SJCRH30 (cell line): ENCODE measurements at regions not wholly inside any gene's neighbourhood (a gene's known extent, or its start where the extent isn't known, plus 50 kb on each side); places are given as distances from the start of the nearest gene placed in this dataset.
A peak's percentile ranks its signal among the peaks of the same experiment; 100 is the strongest.

Experiments
- DNase-seq, 2 experiments: peaks; one replicate each; pipeline ENCODE4 v3.0.0-alpha.2; 2015 to 2020
- H3K27ac ChIP-seq: fragments of 250-450 bp; sonication (Bioruptor Pico); 2 replicates; pipeline ENCODE4 v1.5.1; 2020; ENCODE audit warnings: mild to moderate bottlenecking, moderate library complexity
- H3K27me3 ChIP-seq: fragments of 250-450 bp; sonication (Bioruptor Pico); 2 replicates; pipeline ENCODE4 v1.5.1; 2020; ENCODE audit warnings: mild to moderate bottlenecking, moderate library complexity
- H3K36me3 ChIP-seq: fragments of 250-450 bp; sonication (Bioruptor Pico); 2 replicates; pipeline ENCODE4 v1.5.1; 2020; ENCODE audit warnings: mild to moderate bottlenecking, moderate library complexity
- H3K4me1 ChIP-seq: fragments of 250-450 bp; sonication (Bioruptor Pico); 2 replicates; pipeline ENCODE4 v1.5.1; 2020; ENCODE audit warnings: mild to moderate bottlenecking, moderate library complexity
- H3K4me3 ChIP-seq: fragments of 250-450 bp; sonication (Bioruptor Pico); 2 replicates; pipeline ENCODE4 v1.5.1; 2020; ENCODE audit warnings: mild to moderate bottlenecking, moderate library complexity
- H3K9me3 ChIP-seq: fragments of 250-450 bp; sonication (Bioruptor Pico); replicated peaks from 2 replicates; pipeline ENCODE4 v1.5.1; 2020; ENCODE audit warnings: mild to moderate bottlenecking, moderate library complexity

DNA sequence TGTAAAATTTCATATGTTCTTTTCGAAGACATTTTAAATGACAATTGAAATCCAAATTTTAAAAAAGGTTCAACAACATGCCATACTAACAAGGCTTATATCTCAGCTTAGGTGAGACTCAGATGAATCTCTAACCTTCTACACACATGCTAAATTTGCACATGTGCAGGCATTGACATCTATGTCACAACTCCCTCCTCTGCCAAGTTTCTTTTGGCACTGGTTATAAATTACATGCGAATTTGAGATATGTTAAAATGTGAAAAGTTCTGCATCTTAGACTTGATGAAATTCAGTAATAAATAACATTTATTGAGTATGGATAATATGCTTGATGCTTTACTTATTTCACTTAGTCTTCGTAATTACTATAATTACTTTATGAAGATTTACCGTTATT, 234.3 kb downstream of the TLE4 start:
- H3K27me3 ChIP-seq: no peaks in the 10 kb centered on the region
- DNase-seq: no peak
- no peak overlapping the region for H3K27ac ChIP-seq
- H3K36me3 ChIP-seq: no peaks in the 10 kb centered on the region
- H3K4me3 ChIP-seq: no peak overlapping the region
- peaks cover 13% of the 10 kb centered on the region for H3K4me1 ChIP-seq
- H3K9me3 ChIP-seq: no peaks in the 10 kb centered on the region

DNA sequence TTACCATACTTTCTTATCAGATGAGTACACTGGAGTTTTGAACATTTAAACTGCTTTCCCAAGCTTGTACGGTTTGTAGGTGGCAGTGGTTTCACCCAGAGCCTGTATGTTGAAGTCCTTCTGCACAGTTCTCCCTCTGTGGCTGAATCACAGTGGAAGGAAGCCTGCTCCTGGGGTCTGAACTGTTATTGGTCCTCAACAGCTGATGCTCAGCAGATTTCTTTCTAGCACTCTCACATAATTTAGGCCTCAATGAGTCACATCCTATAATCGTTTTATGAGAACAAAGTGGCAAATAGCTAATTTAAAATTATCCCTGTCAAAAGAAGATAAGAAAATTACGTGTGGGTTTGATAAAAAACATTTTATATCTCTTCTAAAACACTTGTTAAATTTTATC, 229.7 kb downstream of the TLE4 start:
- Histone ChIP-seq H3K4me1 (peaks cover 6% of the 10 kb centered on the region; the same call in 1 of the 2 replicates), H3K4me3 (no peak overlapping the region), H3K36me3 (no peaks in the 10 kb centered on the region), H3K27ac (no peak overlapping the region), H3K9me3 (no peaks in the 10 kb centered on the region; the same call in 1 of the 2 replicates), H3K27me3 (no peaks in the 10 kb centered on the region)
- DNase-seq: no peak

DNA sequence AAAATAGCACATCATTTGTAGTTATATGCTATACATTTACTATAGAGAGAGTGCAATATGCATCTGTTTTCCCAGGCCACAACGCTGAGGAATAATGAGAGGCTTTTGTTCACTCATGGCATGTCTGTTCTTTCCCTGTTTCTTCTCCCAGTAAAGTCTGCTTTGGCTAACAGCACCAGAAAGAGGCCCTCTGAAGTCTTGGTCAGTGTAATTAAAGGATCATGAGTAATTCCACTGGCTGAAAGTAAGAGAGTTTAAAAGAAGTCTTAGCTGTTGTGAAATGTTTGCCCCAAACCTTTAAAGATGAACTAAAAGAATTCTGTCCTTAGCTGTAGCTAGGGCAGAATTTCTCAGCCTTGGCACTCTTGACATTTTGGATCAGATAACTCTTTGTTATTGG, 228.8 kb downstream of the TLE4 start:
- Histone ChIP-seq H3K4me1 (peaks cover 6% of the 10 kb centered on the region; the same call in 1 of the 2 replicates), H3K27me3 (no peaks in the 10 kb centered on the region)
- DNase-seq: no peak

GRCh38 chr9:79799691-79800335, 228.0 kb downstream of the TLE4 start:
- H3K4me1 ChIP-seq: peaks cover 6% of the 10 kb centered on the region; the same call in 1 of the 2 replicates
- no peaks in the 10 kb centered on the region for H3K27me3 ChIP-seq
- no peaks in the 10 kb centered on the region; the same call in 1 of the 2 replicates for H3K9me3 ChIP-seq
- H3K27ac ChIP-seq: no peak overlapping the region
- H3K4me3 ChIP-seq: no peak overlapping the region
- DNase-seq: peak; percentile 49 to 75
- H3K36me3 ChIP-seq: no peaks in the 10 kb centered on the region

More for the DNA sequence above, 228.8 kb downstream of the TLE4 start:
- H3K27ac ChIP-seq: no peak overlapping the region
- no peaks in the 10 kb centered on the region; the same call in 1 of the 2 replicates for H3K9me3 ChIP-seq
- H3K4me3 ChIP-seq: no peak overlapping the region
- no peaks in the 10 kb centered on the region for H3K36me3 ChIP-seq

DNA sequence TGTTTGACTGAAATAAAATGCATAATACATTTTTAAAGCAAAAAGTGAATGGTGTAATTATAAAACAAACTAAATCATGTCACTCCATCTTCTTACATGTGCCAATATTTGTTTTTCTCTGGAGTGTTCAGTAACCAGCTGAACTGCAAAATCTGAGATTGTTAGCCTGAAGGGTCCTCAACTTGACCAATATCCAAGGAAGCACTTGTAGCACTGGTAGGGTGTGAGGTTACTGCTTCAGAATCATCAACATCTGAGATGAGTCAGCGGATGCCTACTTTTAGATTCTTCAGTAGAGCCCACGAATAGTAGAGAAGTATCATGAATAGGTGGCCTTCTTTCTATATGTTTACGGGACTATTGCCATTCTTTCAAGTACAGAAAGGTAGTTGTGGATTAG, 226.7 kb downstream of the TLE4 start:
- H3K9me3 ChIP-seq: no peaks in the 10 kb centered on the region; the same call in 1 of the 2 replicates
- peaks cover 6% of the 10 kb centered on the region; the same call in 1 of the 2 replicates for H3K4me1 ChIP-seq
- no peak overlapping the region for H3K4me3 ChIP-seq
- no peaks in the 10 kb centered on the region for H3K36me3 ChIP-seq
- H3K27ac ChIP-seq: no peak overlapping the region
- no peak for DNase-seq
- H3K27me3 ChIP-seq: no peaks in the 10 kb centered on the region

DNA sequence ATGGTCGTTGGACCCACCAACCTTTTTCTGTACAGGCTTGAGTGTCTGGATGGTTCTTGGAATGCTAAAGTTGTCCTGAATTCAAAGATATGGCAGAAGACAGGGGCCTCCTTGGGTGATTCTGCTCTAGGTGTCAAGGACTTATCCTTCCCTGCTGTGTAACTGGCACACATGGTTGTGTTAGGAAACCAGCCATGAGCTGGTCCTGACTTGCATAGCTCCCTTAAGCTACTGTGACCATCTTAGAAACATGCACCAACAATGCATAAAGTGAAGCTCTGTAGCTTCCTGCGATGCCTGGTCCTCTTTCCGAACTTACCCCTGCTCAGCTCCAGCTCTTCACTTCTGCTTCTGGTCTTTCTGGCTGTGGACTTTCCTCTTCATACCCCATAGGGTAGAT, 224.6 kb downstream of the TLE4 start:
- Histone ChIP-seq H3K4me3 (no peak overlapping the region), H3K4me1 (peaks cover 6% of the 10 kb centered on the region; the same call in 1 of the 2 replicates), H3K27ac (no peak overlapping the region), H3K27me3 (no peaks in the 10 kb centered on the region), H3K9me3 (no peaks in the 10 kb centered on the region; the same call in 1 of the 2 replicates), H3K36me3 (no peaks in the 10 kb centered on the region)
- no peak for DNase-seq

DNA sequence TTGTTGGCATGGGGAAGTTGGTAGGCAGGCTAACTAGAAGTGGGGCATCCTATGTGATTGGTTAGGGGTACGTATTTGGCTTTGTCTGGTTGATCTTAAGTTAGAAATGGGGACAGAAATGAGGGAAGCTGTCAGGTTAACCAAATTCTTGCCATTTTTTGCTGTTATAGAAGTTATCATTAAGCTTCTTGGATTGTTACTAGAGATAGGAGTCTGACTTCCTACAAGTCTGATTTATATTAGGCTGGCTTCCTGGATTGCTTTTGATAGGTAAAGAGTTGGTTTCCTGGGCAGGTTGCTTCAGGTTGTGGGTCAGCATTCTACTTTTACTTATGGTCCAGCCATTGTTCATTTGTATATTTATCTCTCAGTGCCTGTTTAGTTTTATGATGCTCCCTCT, 216.9 kb downstream of the TLE4 start:
- H3K4me3 ChIP-seq: no peak overlapping the region

GRCh38 chr9:79781263-79781662, 209.5 kb downstream of the TLE4 start:
- no peak overlapping the region for H3K27ac ChIP-seq
- no peak for DNase-seq

More for the DNA sequence above, 216.9 kb downstream of the TLE4 start:
- Histone ChIP-seq H3K27me3 (no peaks in the 10 kb centered on the region), H3K4me1 (no peaks in the 10 kb centered on the region), H3K36me3 (no peaks in the 10 kb centered on the region), H3K9me3 (no peaks in the 10 kb centered on the region), H3K27ac (no peak overlapping the region)
- DNase-seq: no peak

DNA sequence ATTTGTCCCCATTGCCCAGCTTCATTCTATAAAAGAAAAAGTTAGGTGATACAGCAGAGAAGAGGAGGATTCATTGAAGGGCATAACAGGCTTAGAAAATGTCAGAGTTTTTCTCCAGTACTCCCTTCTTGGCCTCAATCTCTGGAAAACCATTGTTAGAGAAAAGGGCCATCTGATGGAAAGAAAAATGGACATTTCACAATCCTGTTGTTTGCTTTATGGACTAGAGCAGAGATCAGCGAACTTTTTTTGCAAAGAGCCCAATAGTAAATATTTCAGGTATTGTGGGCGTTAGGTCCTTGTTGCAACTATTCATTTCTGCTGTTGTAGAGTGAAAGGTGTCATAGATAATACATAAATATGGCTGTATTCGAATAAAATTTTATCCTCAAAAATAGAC, 208.8 kb downstream of the TLE4 start:
- Histone ChIP-seq H3K27ac (no peak overlapping the region), H3K9me3 (no peaks in the 10 kb centered on the region), H3K27me3 (no peaks in the 10 kb centered on the region), H3K4me3 (no peak overlapping the region), H3K4me1 (no peaks in the 10 kb centered on the region), H3K36me3 (no peaks in the 10 kb centered on the region)
- DNase-seq: no peak

More at GRCh38 chr9:79781263-79781662, 209.5 kb downstream of the TLE4 start:
- no peaks in the 10 kb centered on the region for H3K9me3 ChIP-seq
- H3K36me3 ChIP-seq: no peaks in the 10 kb centered on the region
- H3K4me3 ChIP-seq: no peak overlapping the region
- H3K4me1 ChIP-seq: no peaks in the 10 kb centered on the region
- H3K27me3 ChIP-seq: no peaks in the 10 kb centered on the region

DNA sequence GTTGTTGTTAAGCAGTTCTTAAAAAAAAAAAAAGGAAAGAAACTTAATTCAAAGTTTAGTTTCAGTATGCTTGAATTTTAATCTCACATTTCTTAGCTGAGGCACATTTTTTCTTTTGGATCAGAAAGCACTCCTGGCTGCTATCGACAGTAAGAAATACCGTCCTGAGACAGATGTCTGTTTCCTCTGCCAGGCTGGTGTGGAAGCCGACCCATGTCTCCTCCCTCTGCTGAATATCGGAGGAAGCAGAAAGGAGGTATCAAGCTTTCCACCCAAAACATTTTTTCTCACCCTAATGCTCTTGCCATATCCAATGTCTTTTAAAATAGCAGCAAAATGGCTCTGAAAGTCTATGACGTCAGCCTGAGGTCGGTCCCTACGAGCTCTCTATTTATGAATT, 208.1 kb downstream of the TLE4 start:
- Histone ChIP-seq H3K9me3 (no peaks in the 10 kb centered on the region), H3K4me3 (no peak overlapping the region), H3K4me1 (no peaks in the 10 kb centered on the region), H3K36me3 (no peaks in the 10 kb centered on the region), H3K27me3 (no peaks in the 10 kb centered on the region), H3K27ac (no peak overlapping the region)
- no peak for DNase-seq

- H3K4me1 ChIP-seq: no peaks in the 10 kb centered on the region
- H3K36me3 ChIP-seq: no peaks in the 10 kb centered on the region
- no peak overlapping the region for H3K4me3 ChIP-seq
- no peak overlapping the region for H3K27ac ChIP-seq
- H3K9me3 ChIP-seq: no peaks in the 10 kb centered on the region
- no peaks in the 10 kb centered on the region for H3K27me3 ChIP-seq
- DNase-seq: no peak
Measured at GRCh38 chr9:79778581-79778980, 206.8 kb downstream of the TLE4 start.

DNA sequence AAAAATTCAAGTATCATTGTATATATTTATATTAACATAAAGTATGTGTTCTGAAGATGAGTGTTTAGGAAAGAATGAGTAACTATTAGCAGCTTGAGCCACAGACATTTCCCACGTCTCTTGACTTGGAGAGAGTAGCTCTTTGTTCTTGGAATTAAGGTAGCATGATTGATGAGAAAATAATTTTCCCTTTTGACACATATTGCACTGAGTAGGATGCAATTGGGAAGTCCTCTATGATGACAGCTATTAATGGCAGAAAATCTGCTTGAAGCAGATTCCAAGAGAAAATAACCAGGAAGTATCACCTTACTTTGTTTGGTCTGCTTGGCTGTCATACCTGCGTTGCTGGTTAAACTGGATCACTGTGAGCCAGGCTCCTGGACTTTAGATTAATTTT, 204.8 kb downstream of the TLE4 start:
- H3K4me1 ChIP-seq: no peaks in the 10 kb centered on the region
- H3K27ac ChIP-seq: no peak overlapping the region
- no peaks in the 10 kb centered on the region for H3K36me3 ChIP-seq
- no peaks in the 10 kb centered on the region for H3K27me3 ChIP-seq
- H3K9me3 ChIP-seq: no peaks in the 10 kb centered on the region
- DNase-seq: no peak
- no peak overlapping the region for H3K4me3 ChIP-seq
